SU-DHL-6 (cell line): ENCODE measurements at regions not wholly inside any gene's neighbourhood (a gene's known extent, or its start where the extent isn't known, plus 50 kb on each side); places are given as distances from the start of the nearest gene placed in this dataset.

Source experiments
- H2AFZ ChIP-seq: fragments of 200-600 bp; sonication (generic); 2 replicates; pipeline ENCODE4 v1.6.1; 2014; ENCODE audit warnings: low read depth, mild to moderate bottlenecking, moderate library complexity, mixed read lengths, antibody characterized with exemption, low read length; ENCODE audit not compliant: severe bottlenecking
- H3F3A ChIP-seq: fragments of 200-600 bp; shearing (Covaris generic); 2 replicates; pipeline ENCODE4 v1.6.0; 2016; ENCODE audit warnings: antibody characterized with exemption, mild to moderate bottlenecking; ENCODE audit not compliant: insufficient read depth
- H3K27ac ChIP-seq: fragments of 200-600 bp; sonication (generic); 2 replicates; pipeline ENCODE4 v1.5.1; 2016; ENCODE audit warnings: low read depth, mild to moderate bottlenecking, low read length, moderate library complexity, mixed read lengths
- H3K27me3 ChIP-seq: fragments of 200-600 bp; sonication (generic), shearing (Covaris generic); 2 replicates; pipeline ENCODE4 v1.6.0; 2014; ENCODE audit warnings: mild to moderate bottlenecking, low read length
- H3K36me3 ChIP-seq: fragments of 200-600 bp; sonication (generic); 2 replicates; pipeline ENCODE4 v1.6.1; 2014; ENCODE audit warnings: mild to moderate bottlenecking, low read length, mixed read lengths
- H3K4me2 ChIP-seq: fragments of 300-600, 200-600 bp; shearing (Covaris generic), sonication (generic); 2 replicates; pipeline ENCODE4 v1.6.0; 2014; ENCODE audit warnings: low read length, low read depth, mild to moderate bottlenecking; ENCODE audit not compliant: poor library complexity, severe bottlenecking
- H3K4me3 ChIP-seq: fragments of 200-600 bp; sonication (generic); 2 replicates; pipeline ENCODE4 v1.5.1; 2014; ENCODE audit warnings: antibody characterized with exemption, low read length, mild to moderate bottlenecking, mixed read lengths; ENCODE audit not compliant: insufficient read depth, poor library complexity, severe bottlenecking
- H3K79me2 ChIP-seq: fragments of 200-600 bp; sonication (generic); 2 replicates; pipeline ENCODE4 v1.6.1; 2014; ENCODE audit warnings: mild to moderate bottlenecking, low read length, moderate library complexity; ENCODE audit not compliant: insufficient read depth
- H3K9ac ChIP-seq: fragments of 200-600 bp; sonication (generic); 2 replicates; pipeline ENCODE4 v1.7.0; 2014; ENCODE audit warnings: mild to moderate bottlenecking, low read length
- H3K9me2 ChIP-seq: fragments of 200-600 bp; sonication (generic); replicated peaks from 2 replicates; pipeline ENCODE4 v1.6.1; 2014; ENCODE audit warnings: low read length; ENCODE audit not compliant: insufficient read depth
- H3K9me3 ChIP-seq: fragments of 200-600 bp; sonication (generic); 2 replicates; pipeline ENCODE4 v1.6.1; 2014; ENCODE audit warnings: low read length, mixed read lengths; ENCODE audit not compliant: insufficient read depth
- H4K20me1 ChIP-seq: fragments of 200-600 bp; sonication (generic); 2 replicates; pipeline ENCODE4 v1.6.1; 2014; ENCODE audit warnings: low read depth, mild to moderate bottlenecking, antibody characterized with exemption, low read length, moderate library complexity, mixed read lengths
- EZH2phosphoT487 ChIP-seq: fragments of 200-600 bp; sonication (generic), shearing (Covaris generic); conservative IDR thresholded peaks from 2 replicates; pipeline ENCODE4 v1.6.1; 2018; ENCODE audit warnings: mild to moderate bottlenecking, antibody characterized with exemption, low read length, moderate library complexity, mixed read lengths
- TF ChIP-seq, protein P1 (sequence below): fragments of 200-600 bp; sonication (generic); IDR thresholded peaks from one replicate; pipeline ENCODE4 v1.5.1; 2017; ENCODE audit warnings: antibody characterized with exemption, mild to moderate bottlenecking, low read length, moderate library complexity; ENCODE audit not compliant: insufficient read depth, poor library complexity, severe bottlenecking

DNA sequence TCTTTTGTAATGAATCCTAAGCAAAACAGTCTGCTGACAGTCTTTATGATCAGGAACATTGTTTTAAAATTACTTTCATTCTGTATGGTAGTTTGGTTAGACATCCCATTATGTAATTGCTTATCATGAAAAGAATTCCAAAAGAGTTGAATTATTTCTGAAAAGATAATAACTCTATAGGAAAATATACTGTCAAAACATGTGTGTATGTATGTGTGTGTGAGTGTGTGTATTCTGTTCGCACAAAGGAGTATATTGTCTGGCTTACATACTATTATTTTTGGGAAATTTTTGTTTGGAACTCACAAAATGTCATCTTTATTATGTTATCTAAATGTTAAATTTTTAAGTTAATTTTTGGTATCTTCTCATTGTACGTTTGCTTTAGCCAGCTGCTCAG is 1075.9 kb downstream of the ZPLD1 start:
- no peaks in the 10 kb centered on the region for H4K20me1 ChIP-seq
- TF ChIP-seq, protein P1, sequence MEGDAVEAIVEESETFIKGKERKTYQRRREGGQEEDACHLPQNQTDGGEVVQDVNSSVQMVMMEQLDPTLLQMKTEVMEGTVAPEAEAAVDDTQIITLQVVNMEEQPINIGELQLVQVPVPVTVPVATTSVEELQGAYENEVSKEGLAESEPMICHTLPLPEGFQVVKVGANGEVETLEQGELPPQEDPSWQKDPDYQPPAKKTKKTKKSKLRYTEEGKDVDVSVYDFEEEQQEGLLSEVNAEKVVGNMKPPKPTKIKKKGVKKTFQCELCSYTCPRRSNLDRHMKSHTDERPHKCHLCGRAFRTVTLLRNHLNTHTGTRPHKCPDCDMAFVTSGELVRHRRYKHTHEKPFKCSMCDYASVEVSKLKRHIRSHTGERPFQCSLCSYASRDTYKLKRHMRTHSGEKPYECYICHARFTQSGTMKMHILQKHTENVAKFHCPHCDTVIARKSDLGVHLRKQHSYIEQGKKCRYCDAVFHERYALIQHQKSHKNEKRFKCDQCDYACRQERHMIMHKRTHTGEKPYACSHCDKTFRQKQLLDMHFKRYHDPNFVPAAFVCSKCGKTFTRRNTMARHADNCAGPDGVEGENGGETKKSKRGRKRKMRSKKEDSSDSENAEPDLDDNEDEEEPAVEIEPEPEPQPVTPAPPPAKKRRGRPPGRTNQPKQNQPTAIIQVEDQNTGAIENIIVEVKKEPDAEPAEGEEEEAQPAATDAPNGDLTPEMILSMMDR = no peak
- no peak for TF ChIP-seq EZH2phosphoT487
- H3K4me2 ChIP-seq = no peak overlapping the region
- no peaks in the 10 kb centered on the region for H3F3A ChIP-seq
- no peak overlapping the region for H3K9ac ChIP-seq
- H3K4me3 ChIP-seq = no peak overlapping the region
- H3K27ac ChIP-seq = no peak overlapping the region
- no peaks in the 10 kb centered on the region for H3K9me3 ChIP-seq
- H3K36me3 ChIP-seq = no peaks in the 10 kb centered on the region
- no peak overlapping the region for H2AFZ ChIP-seq
- no peaks in the 10 kb centered on the region for H3K27me3 ChIP-seq
- H3K79me2 ChIP-seq = no peaks in the 10 kb centered on the region
- no peaks in the 10 kb centered on the region for H3K9me2 ChIP-seq

DNA sequence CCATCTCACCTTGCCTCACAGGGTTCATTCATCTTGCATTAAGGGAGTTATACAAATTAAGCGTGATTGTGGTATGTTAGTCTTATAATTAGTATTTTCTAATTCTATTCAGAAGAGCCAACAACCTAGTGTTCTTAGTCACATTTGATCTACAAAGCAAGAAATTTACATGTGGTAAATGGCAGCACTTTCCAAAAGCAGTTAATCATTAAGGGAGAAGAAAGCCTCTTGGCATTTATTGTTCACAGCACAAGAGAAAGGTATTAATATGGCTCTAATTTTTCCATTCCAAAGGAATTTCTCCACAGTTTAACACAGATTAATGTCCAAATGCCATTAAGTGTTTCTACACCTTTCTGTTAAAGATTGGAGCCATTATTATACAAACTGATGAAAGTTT is 1077.1 kb downstream of the ZPLD1 start:
- Histone ChIP-seq H3K79me2 (no peaks in the 10 kb centered on the region), H3K27me3 (no peaks in the 10 kb centered on the region), H3K4me2 (no peak overlapping the region), H2AFZ (no peak overlapping the region), H3K9ac (no peak overlapping the region), H3K27ac (no peak overlapping the region), H3F3A (no peaks in the 10 kb centered on the region), H3K4me3 (no peak overlapping the region), H4K20me1 (no peaks in the 10 kb centered on the region), H3K9me2 (no peaks in the 10 kb centered on the region), H3K9me3 (no peaks in the 10 kb centered on the region), H3K36me3 (no peaks in the 10 kb centered on the region)
- TF ChIP-seq, protein P1 = no peak

- no peak overlapping the region for H3K4me2 ChIP-seq
- TF ChIP-seq EZH2phosphoT487 = no peak
- TF ChIP-seq, protein P1 = no peak
- no peaks in the 10 kb centered on the region for H3F3A ChIP-seq
- no peaks in the 10 kb centered on the region for H3K36me3 ChIP-seq
- H3K27me3 ChIP-seq = no peaks in the 10 kb centered on the region
- H3K9ac ChIP-seq = no peak overlapping the region
- no peaks in the 10 kb centered on the region for H3K9me3 ChIP-seq
- no peaks in the 10 kb centered on the region for H3K9me2 ChIP-seq
- H4K20me1 ChIP-seq = no peaks in the 10 kb centered on the region
- H2AFZ ChIP-seq = no peak overlapping the region
- H3K79me2 ChIP-seq = no peaks in the 10 kb centered on the region
- H3K27ac ChIP-seq = no peak overlapping the region
- no peak overlapping the region for H3K4me3 ChIP-seq
Observed at GRCh38 chr3:103512595-103512994, 1077.8 kb downstream of the ZPLD1 start.

- Histone ChIP-seq H3K27me3 (no peaks in the 10 kb centered on the region), H3F3A (no peaks in the 10 kb centered on the region), H3K9me2 (no peaks in the 10 kb centered on the region), H4K20me1 (no peaks in the 10 kb centered on the region), H3K4me2 (no peak overlapping the region), H3K27ac (no peak overlapping the region), H2AFZ (no peak overlapping the region), H3K4me3 (no peak overlapping the region), H3K79me2 (no peaks in the 10 kb centered on the region), H3K9ac (no peak overlapping the region), H3K9me3 (no peaks in the 10 kb centered on the region), H3K36me3 (no peaks in the 10 kb centered on the region)
- TF ChIP-seq, protein P1 = no peak
- no peak for TF ChIP-seq EZH2phosphoT487
Observed at GRCh38 chr3:103513003-103513402, 1078.2 kb downstream of the ZPLD1 start.
